Naive thymus-derived CD8-positive, alpha-beta T cell (primary cell): ENCODE measurements at regions not wholly inside any gene's neighbourhood (a gene's known extent, or its start where the extent isn't known, plus 50 kb on each side); places are given as distances from the start of the nearest gene placed in this dataset.

Experiments
- ATAC-seq, 2 donors: fragments of 150-1000 bp; cut with Tn5 transposase in 1 of 2; sonication (Bioruptor Pico), chemical (Tn5 transposase) in 1 of 2; 1 replicate in 1 of 2; 2 replicates in 1 of 2; pipeline ENCODE4 v1.10.0; 2021; ENCODE audit warnings: mild to moderate bottlenecking in 2 of 2, moderate library complexity in 2 of 2
- POLR2A ChIA-PET: fragments of 350-600 bp; sonication (Branson Sonifier 250); formaldehyde crosslinking; loops from one replicate; lab custom pipeline; 2021; ENCODE audit warnings: antibody characterized with exemption; lab: Charles Lee
- DNase-seq, 10 donors: peaks; one replicate each; pipeline versions ENCODE4 v3.0.0 to v3.0.0-alpha.2; 2020 to 2022
- H3K27ac Mint-ChIP-seq, 10 donors: one replicate each; pipeline ENCODE4 v1.8.0; 2020 to 2022; ENCODE audit warnings: mild to moderate bottlenecking in 10 of 10, mixed read lengths in 10 of 10, moderate library complexity in 4 of 10, inconsistent platforms in 1 of 10
- H3K27me3 Mint-ChIP-seq, 5 donors: one replicate each; pipeline ENCODE4 v1.8.0; 2021 to 2022; ENCODE audit warnings: mixed read lengths in 5 of 5
- H3K36me3 Mint-ChIP-seq, 3 donors: one replicate each; pipeline ENCODE4 v1.8.0; 2020 to 2022; ENCODE audit warnings: mixed read lengths in 3 of 3, mild to moderate bottlenecking in 2 of 3, inconsistent platforms in 1 of 3
- H3K4me1 Mint-ChIP-seq, 4 donors: one replicate each; pipeline ENCODE4 v1.8.0; 2021 to 2022; ENCODE audit warnings: mixed read lengths in 4 of 4
- H3K4me3 Mint-ChIP-seq, 10 donors: one replicate each; pipeline ENCODE4 v1.8.0; 2020 to 2022; ENCODE audit warnings: mild to moderate bottlenecking in 10 of 10, mixed read lengths in 10 of 10, moderate library complexity in 6 of 10, inconsistent platforms in 1 of 10
- H3K9me3 Mint-ChIP-seq, 9 donors: one replicate each; pipeline ENCODE4 v1.8.0; 2020 to 2022; ENCODE audit warnings: mixed read lengths in 9 of 9, mild to moderate bottlenecking in 3 of 9, inconsistent platforms in 1 of 9, moderate library complexity in 1 of 9

DNA sequence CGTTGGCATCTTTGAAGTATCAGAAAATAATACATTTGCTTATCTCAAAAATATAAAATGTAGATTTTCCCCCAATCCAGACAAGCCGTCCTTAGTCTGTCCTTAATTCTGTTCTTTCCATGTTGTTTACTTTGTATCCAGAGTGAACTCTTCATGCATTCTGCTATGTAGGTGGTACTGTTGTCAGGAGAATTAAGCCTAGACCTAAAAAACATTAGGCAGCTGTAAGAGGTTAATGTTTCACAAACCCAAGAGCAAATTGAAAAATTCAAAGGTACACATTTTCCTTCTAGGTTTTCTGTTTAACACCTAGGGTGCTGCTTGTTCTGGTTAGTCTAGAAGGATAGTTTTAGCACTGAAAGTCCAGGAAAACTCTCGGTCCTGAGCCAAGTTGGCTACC lies 426.4 kb downstream of the QKI start:
- peaks cover 0 to 13% (median 0%) of the 10 kb centered on the region in 3 donors for H3K36me3 Mint-ChIP-seq
- H3K27ac Mint-ChIP-seq: no peak overlapping the region
- ATAC-seq (no peak), DNase-seq (no peak)
- POLR2A ChIA-PET: no interaction called here
- H3K4me1 Mint-ChIP-seq: no peaks in the 10 kb centered on the region
- H3K27me3 Mint-ChIP-seq: peaks cover 3 to 19% (median 11%) of the 10 kb centered on the region in 5 donors
- peaks cover 0 to 34% (median 9%) of the 10 kb centered on the region in 9 donors for H3K9me3 Mint-ChIP-seq
- H3K4me3 Mint-ChIP-seq: no peak overlapping the region

DNA sequence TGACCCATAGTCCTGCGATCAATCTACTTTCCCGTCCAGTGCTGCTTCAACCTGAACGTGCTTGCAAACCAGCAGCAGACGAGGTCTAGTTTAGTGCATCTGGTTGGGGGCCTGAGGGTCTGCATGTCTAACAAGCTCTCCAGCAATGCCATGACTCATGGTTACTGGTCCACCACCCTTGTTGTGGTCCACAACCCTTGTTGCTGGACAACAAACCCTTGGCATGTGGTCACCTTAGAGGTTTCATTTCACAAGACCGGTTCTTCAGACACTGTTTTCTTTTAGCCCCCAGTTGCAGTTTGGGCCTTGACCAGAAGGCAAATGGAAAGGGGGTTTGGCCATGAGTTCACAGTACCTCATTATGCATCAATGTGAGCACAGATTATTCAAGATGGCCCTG lies 424.8 kb downstream of the QKI start:
- H3K36me3 Mint-ChIP-seq: peaks cover 0 to 13% (median 0%) of the 10 kb centered on the region in 3 donors
- POLR2A ChIA-PET: no interaction called here
- H3K4me1 Mint-ChIP-seq: no peaks in the 10 kb centered on the region
- no peak overlapping the region for H3K4me3 Mint-ChIP-seq
- H3K27me3 Mint-ChIP-seq: peaks cover 7 to 24% (median 18%) of the 10 kb centered on the region in 5 donors
- no peak overlapping the region for H3K27ac Mint-ChIP-seq
- ATAC-seq (no peak), DNase-seq (no peak)
- H3K9me3 Mint-ChIP-seq: peaks cover 0 to 38% (median 9%) of the 10 kb centered on the region in 9 donors

DNA sequence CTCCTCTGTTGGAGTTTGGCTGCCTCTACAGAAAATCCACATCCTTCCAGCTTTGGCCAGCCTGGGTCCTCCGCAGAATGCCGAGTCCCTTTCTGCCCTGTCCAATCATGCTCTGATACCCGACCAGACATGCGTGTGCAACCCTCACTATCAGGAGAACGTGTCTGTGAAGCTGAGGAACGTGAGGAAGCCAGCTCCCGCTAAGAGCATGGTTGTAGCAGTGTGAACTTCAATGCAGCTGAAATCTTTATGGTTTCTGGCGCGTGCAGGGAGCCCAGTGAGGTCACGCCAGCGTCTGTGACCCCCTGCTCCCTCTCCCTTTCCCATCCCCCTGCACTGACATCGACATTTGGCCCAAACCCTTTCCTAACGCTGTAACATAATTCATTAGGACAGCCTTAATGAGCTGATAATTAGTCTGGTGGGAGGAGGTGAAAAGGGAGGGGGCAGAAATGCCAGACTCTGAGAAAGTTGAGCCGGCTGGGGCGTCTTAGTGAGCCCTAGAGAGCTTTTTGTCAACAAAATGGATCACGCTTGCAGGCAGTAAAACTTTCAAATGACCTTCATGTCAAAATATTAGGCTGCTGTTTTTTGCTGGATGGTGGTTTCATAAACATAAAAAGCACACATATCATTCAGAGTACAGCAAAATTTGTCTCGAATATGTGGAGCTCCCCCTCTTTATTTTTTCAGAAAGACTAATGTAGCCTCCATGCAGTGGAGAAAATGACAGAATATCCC lies 423.3 kb downstream of the QKI start:
- no peak overlapping the region for H3K4me3 Mint-ChIP-seq
- ATAC-seq: no peak
- POLR2A ChIA-PET: no interaction called here
- peaks cover 7 to 24% (median 18%) of the 10 kb centered on the region in 5 donors for H3K27me3 Mint-ChIP-seq
- H3K27ac Mint-ChIP-seq: no peak overlapping the region
- no peak for DNase-seq
- peaks cover 0 to 13% (median 0%) of the 10 kb centered on the region in 3 donors for H3K36me3 Mint-ChIP-seq
- peaks cover 0 to 30% (median 9%) of the 10 kb centered on the region in 9 donors for H3K9me3 Mint-ChIP-seq
- no peaks in the 10 kb centered on the region for H3K4me1 Mint-ChIP-seq

DNA sequence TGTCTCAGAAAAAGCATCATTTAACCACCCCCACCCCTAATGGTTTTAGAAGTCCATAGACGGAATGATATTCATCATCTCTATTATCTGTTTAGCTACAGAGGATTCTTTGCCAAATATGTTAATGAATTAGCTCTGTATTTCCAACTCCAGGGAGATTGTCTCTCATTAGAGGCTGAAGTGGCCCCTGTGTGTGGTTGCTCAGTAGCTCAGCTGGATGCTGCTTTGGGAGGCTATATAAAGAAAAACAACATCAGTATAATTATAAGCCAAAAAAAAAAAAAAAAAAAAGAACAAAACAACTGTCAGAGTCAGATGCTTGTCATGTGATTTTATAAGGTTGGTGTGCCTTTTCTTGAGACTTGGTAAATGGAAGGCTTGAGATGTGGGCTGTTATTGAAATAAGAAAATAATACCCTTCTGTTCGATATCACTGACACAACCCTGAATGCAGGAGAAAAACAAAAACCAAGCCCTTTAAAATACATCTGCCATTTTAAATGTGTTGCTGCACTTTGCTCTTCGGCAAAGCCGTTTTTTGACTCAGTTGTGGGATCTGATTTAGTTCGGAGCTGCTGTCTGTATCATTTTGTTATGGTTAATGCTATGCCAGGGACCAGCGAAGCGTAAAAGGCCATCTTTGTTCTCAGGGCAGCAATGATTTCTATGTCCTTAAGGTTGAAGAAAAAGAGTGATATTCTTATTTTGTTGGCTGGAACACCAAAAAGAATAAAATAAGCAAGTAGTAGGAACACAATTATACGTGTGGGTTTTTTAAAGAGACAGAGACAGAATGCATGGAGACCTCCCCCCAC lies 422.6 kb downstream of the QKI start:
- POLR2A ChIA-PET: no interaction called here
- Mint-ChIP-seq H3K27me3 (peaks cover 7 to 28% (median 18%) of the 10 kb centered on the region in 5 donors), H3K9me3 (peaks cover 0 to 22% (median 9%) of the 10 kb centered on the region in 9 donors), H3K36me3 (peaks cover 0 to 9% (median 0%) of the 10 kb centered on the region in 3 donors), H3K4me1 (no peaks in the 10 kb centered on the region), H3K4me3 (no peak overlapping the region), H3K27ac (no peak overlapping the region)
- DNase-seq: no peak
- ATAC-seq: no peak

DNA sequence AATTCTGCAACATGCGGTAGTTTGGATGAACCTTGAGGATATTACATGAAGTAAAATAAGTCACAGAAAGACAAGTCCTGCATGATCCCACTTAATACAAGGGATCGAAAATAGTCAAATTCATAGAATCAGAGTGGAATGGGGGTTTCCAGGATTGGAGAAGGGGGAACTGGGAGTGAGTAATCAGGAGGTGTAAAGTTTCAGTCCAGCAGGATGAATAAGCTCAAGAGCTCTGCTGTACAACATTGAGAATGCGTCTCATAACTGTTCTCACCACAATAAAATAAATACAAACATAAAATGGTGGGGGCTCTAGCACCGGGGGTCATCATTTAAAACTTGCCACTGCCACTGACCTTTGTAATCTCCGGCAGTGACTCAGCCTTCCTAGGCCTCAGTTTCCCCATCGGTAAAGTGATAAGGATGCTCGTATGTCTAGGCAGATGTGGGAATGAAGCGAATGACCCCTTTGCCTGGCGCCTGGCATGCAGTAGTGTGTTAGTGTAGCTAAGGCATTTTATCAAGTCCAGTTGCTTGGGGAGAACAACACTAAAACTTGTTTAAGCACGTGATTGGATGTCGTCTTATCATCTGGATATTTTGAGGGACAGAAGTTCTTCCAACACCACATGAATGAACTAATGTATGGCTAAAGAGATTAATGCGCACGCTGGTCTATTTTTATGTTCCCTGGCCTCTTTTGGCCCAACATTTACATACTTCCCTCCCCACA lies 421.1 kb downstream of the QKI start:
- H3K4me3 Mint-ChIP-seq: no peak overlapping the region
- POLR2A ChIA-PET: no interaction called here
- ATAC-seq (no peak), DNase-seq (no peak)
- no peak overlapping the region for H3K27ac Mint-ChIP-seq
- H3K9me3 Mint-ChIP-seq: peaks cover 0 to 10% (median 0%) of the 10 kb centered on the region in 9 donors
- no peaks in the 10 kb centered on the region for H3K4me1 Mint-ChIP-seq
- H3K36me3 Mint-ChIP-seq: no peaks in the 10 kb centered on the region
- peaks cover 7 to 28% (median 18%) of the 10 kb centered on the region in 5 donors for H3K27me3 Mint-ChIP-seq

DNA sequence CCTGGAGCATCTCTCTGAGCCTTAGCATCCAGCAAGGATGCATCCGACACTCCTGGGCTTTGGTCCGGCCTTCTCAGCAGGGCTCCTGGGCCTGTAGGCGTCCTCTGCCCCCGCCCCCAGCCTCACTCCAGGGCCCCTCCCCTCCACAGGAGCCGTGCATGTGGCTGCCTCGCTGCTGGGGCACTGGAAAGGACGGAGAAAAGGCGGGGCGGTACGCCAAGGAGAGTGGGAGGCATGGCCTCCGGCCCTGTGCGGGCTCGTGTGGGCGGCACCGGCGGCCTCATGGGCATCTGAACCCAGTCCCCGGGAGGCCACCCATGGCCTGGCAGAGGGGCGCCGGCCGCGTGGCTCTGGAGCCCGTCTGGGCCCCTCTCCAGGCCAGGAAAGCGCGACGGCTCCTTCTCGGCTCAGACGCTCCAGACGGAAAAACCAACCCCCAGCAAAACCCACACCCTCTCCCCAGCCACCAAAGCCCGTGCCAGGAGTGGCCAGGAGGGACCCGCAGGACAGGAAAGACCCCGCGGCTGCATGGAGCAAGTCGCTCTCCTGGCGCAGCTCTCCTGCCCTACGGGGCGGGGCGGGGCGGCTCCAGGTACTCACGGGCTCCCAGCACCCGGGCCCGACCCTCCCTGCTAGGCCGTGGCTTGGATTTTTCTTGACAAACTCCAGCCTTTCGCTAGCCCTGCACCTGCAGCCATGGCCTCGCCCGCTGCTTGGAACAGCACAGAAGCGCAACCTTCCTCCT lies 419.9 kb downstream of the QKI start:
- POLR2A ChIA-PET: no interaction called here
- DNase-seq: no peak
- Mint-ChIP-seq H3K36me3 (no peaks in the 10 kb centered on the region), H3K27me3 (peaks cover 7 to 28% (median 18%) of the 10 kb centered on the region in 5 donors), H3K4me1 (no peaks in the 10 kb centered on the region), H3K9me3 (peaks cover 0 to 5% (median 0%) of the 10 kb centered on the region in 9 donors), H3K4me3 (no peak overlapping the region), H3K27ac (no peak overlapping the region)
- ATAC-seq: no peak

DNA sequence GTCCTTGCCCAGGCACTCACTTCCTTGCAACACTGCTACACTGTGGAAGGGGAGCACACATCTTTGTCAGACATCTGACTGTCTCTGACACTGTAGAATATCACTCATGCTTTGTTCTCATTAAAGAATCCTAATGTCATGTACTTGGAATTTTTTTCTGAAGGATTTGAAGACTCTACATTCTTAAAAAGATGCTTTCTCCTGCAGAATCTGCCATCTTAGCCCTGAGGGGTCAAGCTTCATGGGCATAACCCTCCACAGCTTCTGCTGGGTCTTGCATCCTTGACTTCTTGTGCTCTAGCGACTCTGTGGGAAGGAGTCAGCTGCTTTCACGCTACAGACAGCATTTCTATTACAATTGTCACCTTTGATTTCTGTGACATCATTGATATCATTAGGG lies 417.2 kb downstream of the QKI start:
- Mint-ChIP-seq H3K27ac (no peak overlapping the region), H3K4me3 (no peak overlapping the region), H3K9me3 (peaks cover 0 to 5% (median 0%) of the 10 kb centered on the region in 9 donors), H3K4me1 (no peaks in the 10 kb centered on the region), H3K27me3 (peaks cover 4 to 20% (median 14%) of the 10 kb centered on the region in 5 donors), H3K36me3 (no peaks in the 10 kb centered on the region)
- POLR2A ChIA-PET: no interaction called here
- DNase-seq (no peak), ATAC-seq (no peak)

DNA sequence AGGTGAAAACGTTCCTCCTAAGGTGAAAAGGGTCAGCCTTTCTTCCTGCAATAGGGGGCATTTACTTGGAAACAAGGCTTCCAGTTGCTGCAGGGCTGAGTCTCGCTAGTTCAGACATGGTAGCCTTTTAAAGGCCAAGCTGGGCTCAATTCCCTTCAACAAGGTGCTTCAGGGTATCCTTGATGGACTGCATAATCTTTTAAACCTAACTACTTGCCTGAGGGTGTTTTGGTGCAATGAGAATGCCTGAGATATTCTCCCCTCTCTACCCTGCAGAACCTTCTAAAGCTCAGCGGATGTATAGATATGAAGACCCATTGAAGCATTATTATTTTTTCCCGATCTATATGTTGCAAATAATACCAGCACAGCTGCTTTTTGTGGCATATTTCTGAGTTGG lies 416.1 kb downstream of the QKI start:
- no peaks in the 10 kb centered on the region for H3K36me3 Mint-ChIP-seq
- peaks cover 0 to 5% (median 0%) of the 10 kb centered on the region in 9 donors for H3K9me3 Mint-ChIP-seq
- H3K27ac Mint-ChIP-seq: no peak overlapping the region
- DNase-seq: no peak
- POLR2A ChIA-PET: no interaction called here
- no peak for ATAC-seq
- H3K4me1 Mint-ChIP-seq: no peaks in the 10 kb centered on the region
- H3K27me3 Mint-ChIP-seq: peaks cover 4 to 20% (median 18%) of the 10 kb centered on the region in 5 donors
- no peak overlapping the region for H3K4me3 Mint-ChIP-seq

DNA sequence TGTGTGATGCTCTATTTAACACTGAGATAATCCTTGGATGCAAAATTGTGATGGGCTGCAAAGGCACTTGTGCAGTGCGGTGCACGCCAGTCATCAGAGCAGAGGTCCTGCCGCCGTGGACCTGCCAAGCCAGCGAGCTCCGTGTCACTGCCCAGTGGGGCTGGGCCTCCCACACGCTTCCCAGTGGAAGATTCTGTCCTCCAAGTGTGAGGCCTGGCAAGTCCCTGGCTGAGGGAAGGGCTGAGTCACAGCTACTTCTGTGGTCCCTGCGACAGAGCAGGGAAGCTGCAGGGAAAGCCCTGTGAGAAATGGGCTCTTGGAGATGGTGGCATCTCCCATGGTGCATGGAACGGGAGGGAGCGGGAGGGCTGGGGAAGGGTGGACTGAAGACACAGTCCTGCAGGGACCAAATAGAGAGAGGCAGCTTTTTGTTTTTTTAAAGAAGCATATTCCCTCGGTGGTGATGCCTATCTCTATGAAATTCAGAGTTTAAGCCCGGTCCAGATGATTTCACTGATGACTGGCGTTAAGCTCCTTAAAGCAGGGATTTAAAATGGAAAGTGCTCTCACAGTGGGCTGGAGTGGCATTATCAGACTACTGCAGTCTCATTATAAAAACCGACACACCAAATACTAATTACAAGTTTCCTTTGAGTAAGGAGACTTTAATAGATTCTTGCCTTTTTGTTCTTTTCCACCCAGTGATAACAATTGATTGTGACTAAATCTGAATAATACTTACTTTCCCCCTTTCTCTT lies 413.7 kb downstream of the QKI start:
- H3K9me3 Mint-ChIP-seq: no peaks in the 10 kb centered on the region
- POLR2A ChIA-PET: no interaction called here
- no peak for DNase-seq
- H3K27ac Mint-ChIP-seq: no peak overlapping the region
- no peak overlapping the region for H3K4me3 Mint-ChIP-seq
- H3K36me3 Mint-ChIP-seq: no peaks in the 10 kb centered on the region
- peaks cover 0 to 20% (median 11%) of the 10 kb centered on the region in 5 donors for H3K27me3 Mint-ChIP-seq
- no peak for ATAC-seq
- H3K4me1 Mint-ChIP-seq: no peaks in the 10 kb centered on the region

DNA sequence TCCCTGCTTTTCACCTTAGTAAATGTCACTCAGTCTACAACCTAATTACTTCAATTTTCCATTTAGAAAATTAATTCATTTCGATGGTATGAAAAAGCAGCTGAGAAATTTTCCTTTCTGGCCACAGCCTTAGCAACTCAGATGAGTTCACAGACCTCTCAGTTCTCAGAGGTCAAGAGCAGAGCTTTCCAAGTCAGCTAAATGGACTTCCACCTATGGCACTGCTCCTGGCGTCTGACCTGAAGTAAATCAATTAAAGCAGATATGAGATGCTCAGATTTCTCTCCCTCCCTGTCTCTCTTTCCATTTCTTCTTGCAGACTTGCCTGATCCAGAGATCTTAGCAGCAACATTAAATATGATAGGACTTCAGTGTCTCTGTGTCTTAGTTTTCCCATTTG lies 412.6 kb downstream of the QKI start:
- H3K4me3 Mint-ChIP-seq: no peak overlapping the region
- no peak for ATAC-seq
- no peaks in the 10 kb centered on the region for H3K4me1 Mint-ChIP-seq
- peaks cover 0 to 20% (median 7%) of the 10 kb centered on the region in 5 donors for H3K27me3 Mint-ChIP-seq
- POLR2A ChIA-PET: no interaction called here
- no peaks in the 10 kb centered on the region for H3K36me3 Mint-ChIP-seq
- H3K9me3 Mint-ChIP-seq: no peaks in the 10 kb centered on the region
- no peak for DNase-seq
- no peak overlapping the region for H3K27ac Mint-ChIP-seq

DNA sequence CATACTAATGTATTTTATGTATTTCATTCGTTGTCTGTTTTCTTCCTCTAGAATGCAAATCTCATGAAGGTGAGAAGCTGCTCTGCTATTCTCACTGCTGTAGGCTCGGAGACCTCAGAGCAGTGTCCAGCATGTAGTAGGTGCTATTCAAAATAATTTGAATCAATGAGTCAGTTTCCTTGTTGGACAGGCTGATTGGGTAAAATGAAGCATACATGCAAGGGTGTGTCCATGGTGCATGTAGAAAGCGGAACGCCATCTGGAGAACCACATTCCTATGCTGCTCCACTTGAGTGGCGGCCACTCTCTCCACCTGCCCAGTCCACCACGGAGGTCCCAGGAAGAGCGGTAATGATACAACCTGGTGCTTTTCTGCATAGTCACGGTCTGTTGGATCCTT lies 412.1 kb downstream of the QKI start:
- peaks cover 0 to 20% (median 7%) of the 10 kb centered on the region in 5 donors for H3K27me3 Mint-ChIP-seq
- H3K27ac Mint-ChIP-seq: no peak overlapping the region
- POLR2A ChIA-PET: no interaction called here
- H3K36me3 Mint-ChIP-seq: no peaks in the 10 kb centered on the region
- H3K4me3 Mint-ChIP-seq: no peak overlapping the region
- ATAC-seq (no peak), DNase-seq (no peak)
- no peaks in the 10 kb centered on the region for H3K4me1 Mint-ChIP-seq
- no peaks in the 10 kb centered on the region for H3K9me3 Mint-ChIP-seq

DNA sequence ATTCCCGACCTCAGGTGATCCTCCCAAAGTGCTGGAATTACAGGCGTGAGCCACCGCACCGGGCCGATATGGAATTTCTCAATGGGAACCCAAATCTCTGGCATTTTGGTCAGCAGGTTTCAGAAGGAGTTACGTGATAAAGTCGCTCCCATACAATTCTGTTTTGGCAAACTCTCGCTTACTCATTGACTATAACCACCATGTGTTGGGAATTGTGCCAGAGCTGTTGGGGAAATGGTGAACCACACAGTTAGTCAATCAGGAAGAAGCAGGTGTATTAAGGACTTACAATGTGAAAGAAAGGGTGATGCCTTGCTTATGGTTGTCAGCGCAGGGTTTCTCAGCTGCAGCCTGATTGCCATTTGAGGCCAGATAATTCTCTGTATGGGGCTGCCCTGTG lies 410.5 kb downstream of the QKI start:
- POLR2A ChIA-PET: no interaction called here
- Mint-ChIP-seq H3K27me3 (peaks cover 2 to 29% (median 9%) of the 10 kb centered on the region in 5 donors), H3K36me3 (no peaks in the 10 kb centered on the region), H3K27ac (no peak overlapping the region), H3K4me1 (no peaks in the 10 kb centered on the region), H3K9me3 (peaks cover 0 to 9% (median 0%) of the 10 kb centered on the region in 9 donors), H3K4me3 (no peak overlapping the region)
- DNase-seq (no peak), ATAC-seq (no peak)
